KBM-7 (cell line): ENCODE measurements at regions not wholly inside any gene's neighbourhood (a gene's known extent, or its start where the extent isn't known, plus 50 kb on each side); places are given as distances from the start of the nearest gene placed in this dataset.

Source experiments
- DNase-seq: peaks from one replicate; pipeline ENCODE4 v3.0.0-alpha.2; 2015
- in situ Hi-C: fragments of 300-500 bp; cut with MboI; formaldehyde crosslinking; loops from 2 replicates; pipeline ENCODE4 v1.14.3; 2020; ENCODE audit warnings: low sequenced_read_pairs, low pct_unique_long_range_greater_than_20kb, mixed read lengths

DNA sequence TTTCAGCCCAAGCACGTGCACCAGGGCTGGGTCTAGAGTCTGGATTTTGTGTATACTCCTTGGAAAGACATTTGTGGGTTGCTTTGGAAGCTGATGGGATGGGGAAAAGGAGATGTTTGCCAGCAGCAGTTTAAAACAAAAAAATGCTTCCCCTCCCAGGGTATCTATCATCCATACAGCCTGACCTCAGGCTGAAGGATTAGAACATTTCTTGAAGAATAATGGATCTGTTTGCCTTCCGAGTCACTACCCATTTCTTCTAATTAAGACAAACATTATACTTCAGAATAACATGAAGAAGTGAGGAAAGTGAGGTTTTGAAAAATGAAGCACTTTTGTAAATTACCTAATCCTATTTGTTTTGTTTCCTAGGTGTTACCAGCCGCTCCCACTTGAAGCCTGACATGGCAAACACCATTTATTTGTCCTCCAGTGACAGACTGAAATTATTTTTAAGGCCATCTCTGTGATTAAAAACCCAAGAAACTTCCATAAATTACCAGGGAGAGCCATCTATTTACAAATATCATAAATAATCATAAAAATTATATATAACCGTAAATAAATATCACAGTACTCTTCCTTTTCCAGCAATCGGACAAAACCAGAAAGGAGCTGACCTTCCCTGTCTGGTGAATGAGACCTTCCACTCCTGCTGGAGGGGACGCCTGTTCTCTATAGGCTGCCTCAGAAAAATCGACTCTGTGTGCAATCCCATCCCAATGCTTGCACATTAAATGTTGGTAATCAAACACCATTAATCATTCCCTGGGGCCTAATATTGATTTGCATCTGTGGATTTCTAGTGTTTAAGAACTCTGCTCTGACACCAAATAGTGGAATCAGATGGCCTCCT is 106.8 kb downstream of the C1D start:
- DNase-seq: no peak
- in situ Hi-C loops: no loop called here

GRCh38 chr2:67965246-67965645 is 97.6 kb downstream of the C1D start:
- no peak for DNase-seq
- in situ Hi-C loops: no loop called here

- in situ Hi-C loops: no loop called here
- DNase-seq: no peak
Measured at GRCh38 chr2:67970071-67970470, 92.7 kb downstream of the C1D start.

DNA sequence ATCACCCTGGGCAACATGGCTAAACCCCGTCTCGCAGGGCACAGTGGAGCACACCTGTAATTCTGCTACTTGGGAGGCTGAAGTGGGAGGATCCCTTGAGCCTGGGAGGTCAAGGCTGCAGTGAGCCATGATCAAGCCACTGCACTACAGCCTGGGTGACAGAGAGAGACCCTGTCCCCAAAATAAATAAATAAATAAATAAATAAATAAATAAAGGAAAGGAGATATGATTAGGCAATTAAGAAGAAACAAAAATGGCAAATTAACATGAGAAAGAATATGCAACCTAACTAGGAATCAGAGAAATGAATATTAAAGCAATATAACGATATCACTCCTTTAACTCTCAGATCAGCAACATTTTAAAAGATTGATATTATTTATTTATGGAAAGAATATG is 92.3 kb downstream of the C1D start:
- DNase-seq: no peak
- in situ Hi-C loops: no loop called here

- DNase-seq: peak; percentile 16
Measured at GRCh38 chr2:67974559-67975430, 88.0 kb downstream of the C1D start.

GRCh38 chr2:67977464-67977863 is 85.3 kb downstream of the C1D start:
- in situ Hi-C loops: no loop called here

More at GRCh38 chr2:67974559-67975430, 88.0 kb downstream of the C1D start:
- in situ Hi-C loops: no loop called here

GRCh38 chr2:67982956-67983355 is 79.8 kb downstream of the C1D start:
- DNase-seq: no peak
- in situ Hi-C loops: no loop called here

More at GRCh38 chr2:67977464-67977863, 85.3 kb downstream of the C1D start:
- no peak for DNase-seq

- no peak for DNase-seq
- in situ Hi-C loops: no loop called here
Measured at GRCh38 chr2:67984600-67984999, 78.2 kb downstream of the C1D start.

GRCh38 chr2:67985586-67985985 is 77.2 kb downstream of the C1D start:
- in situ Hi-C loops: no loop called here
- DNase-seq: no peak

DNA sequence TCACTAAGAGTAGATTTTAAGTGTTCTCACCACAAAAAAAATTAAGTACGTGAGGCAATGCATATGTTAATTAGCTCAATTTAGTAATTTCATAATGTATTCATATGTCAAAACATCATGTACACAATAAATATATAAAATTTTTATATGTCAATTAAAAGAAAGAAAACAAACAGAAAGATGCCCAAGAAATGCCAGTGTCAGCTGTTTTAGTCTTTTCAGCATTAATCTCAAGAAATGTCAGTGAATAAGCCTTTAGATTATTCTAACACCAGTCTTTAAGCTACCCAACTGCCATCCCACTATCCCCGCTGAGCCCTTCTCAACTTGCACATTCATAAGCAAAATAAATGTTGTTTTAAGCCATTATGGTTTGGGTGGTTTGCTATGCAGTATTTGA is 76.5 kb downstream of the C1D start:
- in situ Hi-C loops: no loop called here
- DNase-seq: no peak
